SKM-1 treated with dmso at 0.1 percent for 144 hours (cell line): ENCODE measurements at regions not wholly inside any gene's neighbourhood (a gene's known extent, or its start where the extent isn't known, plus 50 kb on each side); places are given as distances from the start of the nearest gene placed in this dataset.
"Not testable (repeated sequence)": the region's sequence is repeated elsewhere in the genome, so short reads cannot be mapped to it uniquely, and the experiment has no call there.

Experiments
- DNase-seq: peaks from one replicate; lab custom pipeline; 2025; ENCODE audit not compliant: unreplicated experiment; lab: John Stamatoyannopoulos, UW

DNA sequence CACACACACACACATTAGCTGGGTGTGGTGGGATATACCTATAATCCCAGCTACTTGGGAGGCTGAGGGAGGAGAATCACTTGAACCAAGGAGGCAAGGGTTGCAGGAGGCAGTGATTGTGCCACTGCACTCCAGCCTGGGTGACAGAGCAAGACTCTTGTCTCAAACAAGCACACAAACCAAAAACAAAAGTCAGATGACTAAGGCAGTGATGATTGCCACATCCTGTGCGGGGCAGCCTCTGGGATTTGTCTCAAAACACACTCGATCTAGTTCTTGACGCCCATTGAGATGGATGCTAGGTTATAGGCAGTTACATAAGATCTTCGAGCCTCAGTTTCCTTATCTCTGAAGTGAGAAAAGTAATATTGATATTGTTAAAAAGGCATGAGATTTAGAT is 57.8 kb upstream of the NBPF8 start:
- DNase-seq: not testable (repeated sequence)

DNA sequence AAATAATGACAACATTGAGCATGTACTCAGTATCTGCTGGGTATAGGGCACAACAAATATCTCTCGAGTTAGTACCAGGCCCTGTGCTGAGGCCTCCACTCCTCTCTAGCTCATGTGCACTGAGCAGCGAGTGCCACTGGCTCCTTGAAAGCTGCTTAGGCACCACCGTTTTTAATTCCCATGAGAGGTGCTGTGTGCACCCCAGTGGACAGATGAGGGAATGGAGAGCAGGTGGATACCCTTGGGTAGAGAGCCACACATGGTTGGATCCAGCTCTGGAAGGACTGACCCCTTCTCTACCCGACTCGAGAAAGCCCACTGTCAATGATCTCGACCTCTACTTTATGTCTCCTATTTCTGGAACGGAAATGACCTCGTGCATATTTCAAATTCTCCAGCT is 58.7 kb upstream of the NBPF8 start:
- not testable (repeated sequence) for DNase-seq

DNA sequence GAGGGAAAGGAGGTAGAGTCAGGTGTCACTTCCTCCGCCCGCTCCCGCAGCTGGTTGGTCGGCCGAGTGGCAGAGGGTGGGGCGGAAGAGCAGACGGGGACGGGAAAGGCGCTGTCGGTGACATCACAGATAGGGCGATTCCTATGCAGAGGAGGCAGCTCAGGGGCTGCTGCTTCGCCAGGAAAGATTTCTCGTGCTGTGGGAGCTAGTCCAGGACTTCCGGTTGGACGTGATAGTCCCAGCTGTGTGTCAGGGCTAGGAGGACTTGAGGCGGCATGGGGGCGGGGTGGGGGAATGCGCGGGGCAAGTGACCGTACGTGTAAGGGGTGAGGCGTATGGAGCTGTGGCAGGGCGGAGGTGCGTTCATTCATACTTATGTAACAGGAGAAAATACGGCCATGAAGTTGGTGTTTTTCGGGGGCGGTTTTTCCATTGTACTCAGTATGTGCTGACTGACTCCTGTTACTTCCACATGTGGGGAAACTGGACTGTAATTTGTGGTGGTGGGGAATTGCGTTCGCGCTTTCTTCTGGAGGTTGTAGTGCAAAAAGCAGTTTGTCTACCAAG is 60.1 kb upstream of the NBPF8 start:
- DNase-seq: peak; percentile 13

DNA sequence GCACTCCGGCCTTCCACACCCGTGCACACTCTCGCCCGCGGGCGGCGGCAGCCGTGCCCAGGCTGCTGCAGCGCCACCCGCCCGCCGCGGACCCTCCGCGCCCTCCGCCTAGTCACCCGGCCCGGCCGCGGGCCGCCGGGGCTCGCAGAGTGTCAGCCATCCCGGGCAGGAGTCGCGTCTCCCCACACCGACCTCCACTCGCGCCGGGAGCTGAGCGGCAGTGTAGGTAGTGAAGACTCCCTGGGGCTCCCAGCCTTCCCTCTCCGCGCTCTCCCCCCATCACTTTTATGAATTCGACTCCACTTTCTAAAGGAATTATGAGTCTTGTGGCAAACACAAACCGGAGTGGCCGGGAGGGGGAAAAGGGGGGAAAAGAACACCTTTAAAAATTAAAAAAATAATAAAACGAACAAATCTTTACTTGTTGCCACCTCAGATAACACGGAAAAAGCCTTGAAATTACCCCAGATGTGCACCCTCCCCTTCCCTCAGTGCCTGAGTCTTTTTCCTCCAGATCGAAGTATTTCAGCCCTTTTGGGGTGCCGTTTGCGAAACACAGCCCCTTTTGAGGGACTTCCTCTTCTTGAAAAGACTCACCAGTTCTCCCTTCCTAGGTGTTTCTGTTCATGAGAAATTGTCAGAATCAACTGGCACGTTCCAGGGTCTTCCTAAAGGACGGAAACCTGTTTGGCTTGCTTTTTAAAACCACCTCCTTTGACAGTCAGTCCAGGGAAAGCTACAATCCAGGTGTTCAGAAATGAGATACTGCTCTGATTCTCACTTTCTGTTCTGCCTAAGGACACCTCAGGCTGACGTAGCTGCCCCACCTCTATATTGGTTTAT is 72.4 kb upstream of the NBPF8 start:
- not testable (repeated sequence) for DNase-seq

DNA sequence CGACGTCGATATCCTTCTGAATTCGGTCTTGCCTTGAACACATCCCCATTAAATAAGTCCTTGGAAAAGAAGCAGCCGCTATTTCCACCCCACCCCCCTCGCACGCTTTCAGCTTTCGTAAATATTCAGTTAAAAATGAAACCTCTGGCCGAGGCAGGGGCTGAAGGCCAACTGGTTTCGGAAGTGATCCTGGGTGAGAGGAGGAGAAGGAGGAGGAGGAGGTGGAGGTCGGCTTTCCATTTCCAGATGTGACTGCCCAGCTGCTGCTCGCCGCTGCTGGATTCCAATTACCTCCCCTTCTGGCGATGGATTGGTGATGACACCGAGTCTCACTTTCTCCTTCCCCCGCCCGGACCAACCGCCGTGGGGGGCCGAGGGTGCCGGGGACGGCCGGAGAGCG is 73.1 kb upstream of the NBPF8 start:
- not testable (repeated sequence) for DNase-seq

DNA sequence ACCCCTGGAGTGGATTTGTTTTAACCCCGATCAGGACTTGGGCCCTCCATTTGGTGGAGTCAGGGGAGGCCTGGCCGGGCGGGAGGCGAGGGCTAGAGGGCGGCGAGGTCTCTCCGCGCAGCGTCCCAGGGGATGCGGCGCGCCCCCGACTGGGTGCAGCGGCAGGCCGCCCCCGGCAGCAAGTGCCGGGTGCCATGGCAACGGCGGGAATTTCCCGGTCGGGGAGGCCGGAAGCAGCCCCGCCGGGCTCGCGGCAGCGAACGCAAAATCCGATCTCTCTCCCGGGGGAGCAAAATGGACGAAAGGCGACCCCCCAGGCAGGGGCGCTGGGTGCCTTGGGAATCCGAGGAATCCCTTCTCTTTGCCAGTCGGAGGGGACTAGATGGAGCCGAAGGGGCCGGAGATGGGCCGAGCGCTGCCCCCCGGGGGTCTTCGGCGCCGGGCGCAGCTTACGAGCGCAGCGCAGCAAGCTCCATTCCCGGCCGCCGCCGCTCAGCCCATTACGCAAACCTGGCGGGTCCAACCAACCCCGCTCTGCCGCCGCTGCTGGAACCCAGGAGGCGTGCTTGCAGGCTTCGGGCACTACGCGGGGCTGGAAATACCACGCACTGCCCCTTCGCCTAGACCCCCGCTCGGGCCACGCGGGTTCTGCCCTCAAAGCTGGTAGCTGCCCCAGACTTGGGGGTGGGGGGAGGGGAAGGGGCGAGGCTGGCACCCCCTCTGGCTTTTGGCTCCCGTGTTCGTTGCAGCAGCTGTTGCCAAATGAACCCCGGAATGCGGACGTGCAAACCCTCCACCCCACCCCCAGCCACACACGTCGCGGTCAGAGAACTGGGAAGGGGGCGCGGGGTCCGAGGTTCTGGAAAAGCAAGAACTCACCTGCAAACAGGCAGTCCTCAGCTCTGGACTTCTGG is 73.7 kb upstream of the NBPF8 start:
- not testable (repeated sequence) for DNase-seq

DNA sequence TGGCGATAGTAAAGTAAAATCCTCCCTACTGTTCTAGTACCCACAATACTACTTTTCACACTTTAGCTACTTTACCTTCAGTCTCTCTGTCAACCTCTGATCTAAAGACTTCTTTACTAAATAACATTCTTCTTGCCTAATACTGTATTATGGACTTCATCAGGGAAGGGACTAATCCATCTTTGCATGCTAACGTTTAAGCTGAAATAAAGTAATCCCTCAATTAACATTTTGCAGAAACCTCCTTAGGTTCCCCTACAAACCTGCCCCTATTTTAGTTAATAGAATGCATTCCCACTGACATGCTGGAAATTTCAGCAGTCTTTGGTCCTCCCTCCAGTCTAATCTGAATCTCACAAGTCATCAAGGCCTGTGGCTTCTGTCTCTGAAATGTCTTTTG is 99.1 kb upstream of the NBPF8 start:
- not testable (repeated sequence) for DNase-seq

DNA sequence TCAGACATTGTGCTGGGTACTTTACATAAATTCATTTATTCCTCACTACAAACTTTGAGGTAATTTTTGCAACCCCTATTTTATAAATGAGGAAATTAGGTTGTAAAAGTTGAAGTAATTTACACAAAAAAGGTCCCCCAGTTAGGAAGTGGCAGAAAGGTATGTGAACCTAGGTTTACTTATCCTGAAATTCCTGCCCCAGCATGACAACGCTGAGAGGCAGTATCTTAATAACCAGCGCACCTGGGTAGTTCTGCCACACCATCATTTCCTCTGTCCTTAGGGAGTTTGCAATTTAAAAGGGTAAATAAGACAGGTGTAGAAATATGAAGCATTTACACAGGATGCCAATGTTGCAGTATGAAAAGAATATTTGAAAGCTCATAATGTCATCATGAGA is 102.9 kb upstream of the NBPF8 start:
- DNase-seq: not testable (repeated sequence)

DNA sequence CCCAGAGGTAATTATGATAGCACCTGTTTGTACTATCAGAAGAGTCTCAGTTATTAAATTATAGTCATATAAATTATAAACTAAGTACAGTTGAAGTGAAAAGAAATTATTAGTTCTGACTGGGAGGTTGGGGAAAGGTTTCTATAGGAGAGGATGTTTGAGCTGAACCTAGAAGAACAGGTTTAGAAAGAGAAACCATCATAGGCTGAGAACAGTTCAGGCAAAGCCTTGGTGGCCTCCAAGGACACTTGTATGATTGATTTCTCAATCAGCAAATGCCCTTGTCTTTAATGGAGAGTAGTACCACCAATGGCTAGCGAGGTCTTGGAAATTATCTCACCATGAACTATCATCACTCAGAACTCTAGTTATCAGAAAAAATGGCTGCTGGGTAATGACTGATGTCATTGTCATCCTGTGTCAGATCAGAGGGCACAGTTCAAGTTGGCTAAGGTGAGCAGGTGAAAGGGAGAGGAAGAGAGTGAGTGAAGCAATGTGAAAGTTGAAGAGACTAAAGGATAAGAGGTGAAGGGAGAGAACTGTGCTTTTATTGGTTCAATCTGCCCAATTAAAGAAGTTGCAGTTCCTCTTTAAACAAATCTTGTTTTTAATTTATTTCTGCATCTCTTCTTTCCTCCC is 105.8 kb upstream of the NBPF8 start:
- DNase-seq: not testable (repeated sequence)

DNA sequence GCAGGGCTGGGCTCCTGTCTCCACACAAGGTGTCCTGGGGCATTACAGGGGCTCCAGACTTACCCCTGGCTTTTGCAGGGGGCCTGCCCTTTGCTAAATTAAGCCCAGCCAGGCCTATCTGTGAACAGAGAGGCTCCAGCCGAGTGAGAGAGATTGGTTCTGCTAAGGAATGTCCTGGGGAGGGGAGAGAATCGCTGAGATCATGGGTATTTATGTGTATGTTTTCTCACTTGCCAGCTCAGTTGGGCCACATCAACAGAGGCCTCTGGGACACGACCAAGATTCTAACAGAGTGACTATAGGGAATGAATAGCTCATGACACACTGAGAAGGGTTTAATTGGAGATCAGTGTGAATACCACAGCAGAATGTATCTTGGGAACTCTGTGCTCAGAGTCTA is 109.8 kb upstream of the NBPF8 start:
- not testable (repeated sequence) for DNase-seq

DNA sequence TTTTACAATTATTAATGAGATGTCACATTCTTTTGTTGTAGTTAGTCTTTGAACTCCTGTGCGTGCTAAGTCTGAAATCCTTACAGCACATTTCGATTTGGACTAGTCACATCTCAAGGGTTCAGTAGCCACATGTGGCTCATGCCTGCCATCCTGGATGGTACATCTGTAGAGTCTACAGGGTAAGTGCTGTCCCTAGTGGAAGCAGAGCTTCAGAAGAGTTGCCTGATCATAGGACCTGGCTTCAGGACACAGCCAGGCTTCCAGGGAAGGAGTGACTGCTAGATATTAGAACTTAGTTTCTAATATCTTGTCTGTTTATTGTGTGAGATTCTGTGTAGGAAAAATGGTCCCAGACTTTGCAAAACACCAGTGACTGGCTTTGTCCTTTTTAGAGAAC is 110.5 kb upstream of the NBPF8 start:
- not testable (repeated sequence) for DNase-seq

DNA sequence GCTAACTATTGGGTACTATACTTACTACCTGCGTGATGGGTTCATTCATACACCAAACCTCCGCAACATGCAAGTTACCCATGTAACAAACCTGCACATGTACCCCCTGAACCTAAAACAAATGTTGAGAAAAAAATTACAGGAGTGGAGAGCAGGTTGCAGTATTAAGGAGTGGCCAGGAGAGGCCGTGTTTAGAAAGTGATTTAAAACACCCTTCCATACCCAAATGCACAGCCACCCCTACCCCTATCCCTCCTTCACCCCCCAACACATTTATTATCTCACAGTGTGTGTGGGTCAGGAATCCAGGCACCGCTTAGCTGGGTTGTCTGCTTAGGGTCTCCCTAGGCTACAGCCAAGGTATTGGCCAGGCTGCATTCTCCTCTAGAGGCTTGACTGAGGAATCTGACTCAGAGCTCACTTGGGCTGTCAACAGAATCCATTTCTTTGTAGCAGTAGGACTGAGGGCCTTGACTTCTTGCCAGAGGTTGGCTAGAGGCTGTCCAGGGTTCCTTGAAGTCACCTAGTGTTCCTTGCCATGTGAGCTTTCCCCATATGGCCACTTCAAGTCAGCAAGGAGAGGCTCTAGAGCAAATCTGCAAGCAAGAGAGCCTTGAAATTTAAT is 115.3 kb upstream of the NBPF8 start:
- not testable (repeated sequence) for DNase-seq

DNA sequence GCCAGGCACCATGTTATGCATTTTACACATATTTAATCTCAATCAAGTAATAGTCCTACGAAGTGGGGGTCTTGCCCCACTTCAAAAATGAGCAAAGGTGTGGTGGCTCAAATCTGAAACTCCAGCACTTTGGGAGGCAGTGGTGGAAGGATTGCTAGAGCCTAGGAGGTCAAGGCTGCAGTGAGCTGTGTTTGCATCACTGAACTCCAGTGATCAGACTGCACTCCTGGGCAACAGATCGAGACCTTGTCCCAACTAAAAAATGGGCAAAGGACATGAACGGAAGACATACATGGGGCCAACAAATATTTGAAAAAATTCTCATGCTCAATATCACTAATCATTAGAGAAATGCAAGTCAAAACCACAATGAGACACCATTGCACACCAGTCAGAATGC is 116.3 kb upstream of the NBPF8 start:
- not testable (repeated sequence) for DNase-seq

DNA sequence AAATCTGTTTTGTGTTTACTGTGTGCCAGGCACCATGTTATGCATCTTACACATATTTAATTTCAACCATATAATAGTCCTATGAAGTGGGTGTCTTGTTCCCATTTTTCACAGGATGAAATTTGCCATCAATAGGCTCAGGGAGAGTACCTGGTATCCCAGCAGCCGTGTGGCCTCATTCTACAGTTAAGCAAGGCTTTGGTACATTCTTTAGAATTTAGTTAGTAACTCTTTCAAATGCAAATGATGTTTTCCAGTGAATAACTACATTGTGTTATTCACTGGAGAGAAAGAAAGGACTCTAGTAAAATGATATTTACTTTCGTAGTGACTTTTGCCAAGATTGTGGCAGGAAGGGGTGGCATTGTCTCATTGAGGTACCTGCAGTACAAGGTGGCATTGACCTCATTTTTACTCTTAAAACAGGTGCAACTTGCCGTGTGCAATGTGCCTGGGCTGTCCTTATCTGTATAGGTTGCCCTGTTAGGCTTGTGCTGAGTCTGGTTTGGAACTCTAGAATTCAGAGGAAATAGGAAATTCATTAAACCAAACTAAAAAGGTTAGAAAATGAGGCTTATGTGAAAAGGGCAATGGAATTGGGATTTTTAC is 117.4 kb upstream of the NBPF8 start:
- DNase-seq: not testable (repeated sequence)

DNA sequence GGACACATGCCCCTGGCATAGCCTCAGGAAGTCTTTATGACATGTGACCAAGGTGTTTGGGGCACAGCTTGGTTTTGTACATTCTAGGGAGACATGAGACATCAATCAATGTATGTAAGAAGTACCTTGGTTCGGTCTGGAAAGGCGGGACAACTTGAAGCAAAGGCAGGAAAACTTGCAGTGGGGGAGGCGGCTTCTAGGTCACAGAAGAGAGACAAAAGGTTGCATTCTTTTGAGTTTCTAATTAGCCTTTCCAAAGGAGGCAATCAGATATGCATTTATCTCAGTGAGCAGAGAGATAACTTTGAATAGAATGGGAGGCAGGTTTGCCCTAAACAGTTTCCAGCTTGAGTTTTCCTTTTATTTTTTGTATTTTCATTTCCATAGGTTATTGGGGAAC is 113.8 kb upstream of the SEC22B start:
- DNase-seq: not testable (repeated sequence)

DNA sequence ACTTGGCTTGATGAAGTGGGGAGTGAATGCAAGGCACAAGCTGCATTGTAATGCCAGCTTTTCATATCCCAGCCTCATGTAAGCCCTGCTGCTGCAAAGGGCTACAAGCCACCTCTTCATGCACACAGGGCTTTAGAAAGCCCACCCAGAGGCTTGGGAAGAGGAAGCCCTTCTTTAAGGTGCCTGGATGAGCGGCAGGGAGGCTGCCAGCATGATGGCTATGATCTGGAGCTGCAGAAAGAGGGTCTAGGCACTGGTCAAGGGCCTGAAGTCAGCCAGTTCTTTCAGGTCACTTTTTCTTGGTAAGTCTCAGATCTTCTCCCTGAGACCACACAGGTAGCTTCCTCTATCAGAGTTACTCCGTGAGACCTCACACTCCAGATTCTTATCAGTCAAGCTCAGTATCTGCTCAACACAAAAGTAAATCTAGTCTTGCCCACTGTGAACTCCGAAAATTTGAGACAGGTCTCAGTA is 113.3 kb upstream of the SEC22B start:
- DNase-seq: not testable (repeated sequence)

DNA sequence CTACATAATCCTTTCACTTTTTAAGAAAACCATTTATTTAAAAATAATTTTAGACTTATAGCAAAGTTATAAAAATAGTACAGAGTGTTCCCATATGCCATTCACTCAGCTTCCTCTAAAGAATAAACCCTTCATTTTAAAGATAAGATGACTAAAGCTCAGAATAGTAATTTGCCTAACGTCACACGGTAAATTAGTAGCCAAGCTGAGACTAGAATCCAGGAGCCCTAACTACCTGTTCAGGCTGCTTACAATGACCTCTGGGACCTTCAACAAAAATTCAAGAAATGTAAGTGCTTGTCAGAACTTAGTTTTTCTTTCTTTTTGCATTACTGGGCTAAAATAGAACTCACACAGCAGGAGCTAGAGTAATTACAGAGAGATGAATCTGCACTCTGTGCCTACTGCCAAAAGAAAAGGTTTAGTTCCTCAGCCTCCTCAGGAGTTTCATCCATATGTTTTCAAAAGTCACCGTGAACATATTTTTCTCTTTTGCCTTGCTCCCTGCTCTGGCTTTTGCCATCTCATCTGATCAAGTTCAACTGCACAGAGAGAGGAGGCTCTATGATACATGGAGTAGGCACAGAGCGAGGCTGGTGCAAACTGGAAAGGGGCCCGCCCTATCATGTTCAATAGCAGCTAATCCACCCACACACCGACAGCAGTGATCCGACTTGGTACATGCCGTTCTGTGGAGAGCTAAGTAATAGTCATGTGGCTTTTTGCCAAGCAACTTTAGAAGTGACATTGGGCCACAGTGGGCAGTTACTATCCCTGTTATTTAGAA is 112.7 kb upstream of the SEC22B start:
- DNase-seq: not testable (repeated sequence)

DNA sequence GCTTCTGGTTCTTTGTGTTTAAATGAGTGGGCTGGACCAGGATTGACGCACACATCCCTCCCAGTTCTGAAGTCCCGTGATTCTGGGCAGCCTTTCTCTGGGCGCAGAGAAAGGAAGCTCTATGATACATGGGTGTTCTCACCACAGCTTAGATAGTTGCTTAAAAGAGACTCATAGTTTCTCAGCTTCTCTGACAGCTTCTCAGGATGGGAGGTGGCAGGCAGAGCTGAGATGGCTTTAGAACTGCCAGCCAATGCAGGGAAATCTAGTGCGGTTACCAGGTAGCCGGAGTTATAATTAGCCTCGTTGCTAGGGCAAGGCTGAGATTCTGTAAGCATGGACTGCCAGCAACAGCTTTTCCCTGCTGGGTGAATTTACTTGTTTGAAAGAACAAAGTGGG is 111.8 kb upstream of the SEC22B start:
- DNase-seq: not testable (repeated sequence)
